ENCODE measurements at regions not wholly inside any gene's neighbourhood (a gene's known extent, or its start where the extent isn't known, plus 50 kb on each side); places are given as distances from the start of the nearest gene placed in this dataset.

- DNase-seq, result no peak
- ChIA-PET POLR2A (no interaction called here), CTCF (no interaction called here)
- H3K9me3 Mint-ChIP-seq, result peaks cover 11% of the 10 kb centered on the region
- H3K4me3 Mint-ChIP-seq, result no peak overlapping the region
- no peaks in the 10 kb centered on the region for H3K4me1 Mint-ChIP-seq
- no peaks in the 10 kb centered on the region for H3K27me3 Mint-ChIP-seq
- no peaks in the 10 kb centered on the region for H3K36me3 Mint-ChIP-seq (ENCODE audit: low read depth)
- H3K27ac Mint-ChIP-seq, result no peak overlapping the region
Observed at GRCh38 chr10:83108565-83109333, 1030.6 kb upstream of the GHITM start.

GRCh38 chr10:83119346-83119745 lies 1020.0 kb upstream of the GHITM start:
- no peaks in the 10 kb centered on the region for H3K36me3 Mint-ChIP-seq (ENCODE audit: low read depth)
- no peak for DNase-seq
- peaks cover 3% of the 10 kb centered on the region for H3K9me3 Mint-ChIP-seq
- no peak overlapping the region for H3K27ac Mint-ChIP-seq
- POLR2A ChIA-PET, result no interaction called here
- no peaks in the 10 kb centered on the region for H3K27me3 Mint-ChIP-seq
- no peak overlapping the region for H3K4me3 Mint-ChIP-seq
- H3K4me1 Mint-ChIP-seq, result no peaks in the 10 kb centered on the region
- CTCF ChIA-PET, result no interaction called here

GRCh38 chr10:83122336-83122735 lies 1017.0 kb upstream of the GHITM start:
- Mint-ChIP-seq H3K36me3 (ENCODE audit: low read depth) (no peaks in the 10 kb centered on the region), H3K4me1 (no peaks in the 10 kb centered on the region), H3K27me3 (no peaks in the 10 kb centered on the region), H3K9me3 (no peaks in the 10 kb centered on the region), H3K27ac (no peak overlapping the region), H3K4me3 (no peak overlapping the region)
- no peak for DNase-seq
- ChIA-PET POLR2A (no interaction called here), CTCF (no interaction called here)

- POLR2A ChIA-PET, result no interaction called here
- Mint-ChIP-seq H3K4me3 (no peak overlapping the region), H3K27me3 (no peaks in the 10 kb centered on the region), H3K27ac (no peak overlapping the region), H3K4me1 (no peaks in the 10 kb centered on the region), H3K36me3 (ENCODE audit: low read depth) (no peaks in the 10 kb centered on the region), H3K9me3 (peaks cover 11% of the 10 kb centered on the region)
- CTCF ChIA-PET, result no interaction called here
- no peak for DNase-seq
Observed at GRCh38 chr10:83127942-83128575, 1011.2 kb upstream of the GHITM start.

- CTCF ChIA-PET, result no interaction called here
- H3K27me3 Mint-ChIP-seq, result no peaks in the 10 kb centered on the region
- no peaks in the 10 kb centered on the region for H3K9me3 Mint-ChIP-seq
- H3K27ac Mint-ChIP-seq, result no peak overlapping the region
- H3K36me3 Mint-ChIP-seq (ENCODE audit: low read depth), result no peaks in the 10 kb centered on the region
- DNase-seq, result no peak
- H3K4me3 Mint-ChIP-seq, result no peak overlapping the region
- POLR2A ChIA-PET, result no interaction called here
- no peaks in the 10 kb centered on the region for H3K4me1 Mint-ChIP-seq
Observed at GRCh38 chr10:83140811-83141210, 998.5 kb upstream of the GHITM start.

GRCh38 chr10:83142074-83142563 lies 997.2 kb upstream of the GHITM start:
- Mint-ChIP-seq H3K27ac (no peak overlapping the region), H3K36me3 (ENCODE audit: low read depth) (no peaks in the 10 kb centered on the region), H3K4me3 (no peak overlapping the region), H3K27me3 (no peaks in the 10 kb centered on the region), H3K4me1 (no peaks in the 10 kb centered on the region), H3K9me3 (no peaks in the 10 kb centered on the region)
- DNase-seq, result no peak
- POLR2A ChIA-PET, result no interaction called here
- CTCF ChIA-PET, result no interaction called here

- ChIA-PET CTCF (no interaction called here), POLR2A (no interaction called here)
- no peaks in the 10 kb centered on the region for H3K27me3 Mint-ChIP-seq
- H3K27ac Mint-ChIP-seq, result no peak overlapping the region
- no peaks in the 10 kb centered on the region for H3K36me3 Mint-ChIP-seq (ENCODE audit: low read depth)
- no peak for DNase-seq
- no peaks in the 10 kb centered on the region for H3K4me1 Mint-ChIP-seq
- no peak overlapping the region for H3K4me3 Mint-ChIP-seq
- H3K9me3 Mint-ChIP-seq, result no peaks in the 10 kb centered on the region
Observed at GRCh38 chr10:83144461-83144860, 994.8 kb upstream of the GHITM start.

GRCh38 chr10:83153714-83154113 lies 985.6 kb upstream of the GHITM start:
- Mint-ChIP-seq H3K27ac (no peak overlapping the region), H3K9me3 (peaks cover 2% of the 10 kb centered on the region), H3K36me3 (ENCODE audit: low read depth) (no peaks in the 10 kb centered on the region), H3K4me3 (no peak overlapping the region), H3K27me3 (no peaks in the 10 kb centered on the region), H3K4me1 (no peaks in the 10 kb centered on the region)
- POLR2A ChIA-PET, result no interaction called here
- CTCF ChIA-PET, result no interaction called here
- no peak for DNase-seq

- no peak for DNase-seq
- Mint-ChIP-seq H3K9me3 (peaks cover 6% of the 10 kb centered on the region), H3K36me3 (ENCODE audit: low read depth) (no peaks in the 10 kb centered on the region), H3K27ac (no peak overlapping the region), H3K4me3 (no peak overlapping the region), H3K27me3 (no peaks in the 10 kb centered on the region), H3K4me1 (no peaks in the 10 kb centered on the region)
- ChIA-PET POLR2A (no interaction called here), CTCF (no interaction called here)
Observed at GRCh38 chr10:83164156-83164555, 975.2 kb upstream of the GHITM start.

GRCh38 chr10:83165265-83165664 lies 974.0 kb upstream of the GHITM start:
- no peak for DNase-seq
- Mint-ChIP-seq H3K4me1 (no peaks in the 10 kb centered on the region), H3K27ac (no peak overlapping the region), H3K9me3 (peaks cover 3% of the 10 kb centered on the region), H3K36me3 (ENCODE audit: low read depth) (no peaks in the 10 kb centered on the region), H3K4me3 (no peak overlapping the region), H3K27me3 (no peaks in the 10 kb centered on the region)
- ChIA-PET POLR2A (no interaction called here), CTCF (no interaction called here)

- Mint-ChIP-seq H3K27ac (no peak overlapping the region), H3K4me1 (no peaks in the 10 kb centered on the region)
Observed at GRCh38 chr10:83166344-83166743, 973.0 kb upstream of the GHITM start.

GRCh38 chr10:83167081-83167480 lies 972.2 kb upstream of the GHITM start:
- DNase-seq, result no peak
- CTCF ChIA-PET, result no interaction called here
- Mint-ChIP-seq H3K36me3 (ENCODE audit: low read depth) (no peaks in the 10 kb centered on the region), H3K27me3 (no peaks in the 10 kb centered on the region), H3K9me3 (peaks cover 3% of the 10 kb centered on the region), H3K4me1 (no peaks in the 10 kb centered on the region), H3K27ac (no peak overlapping the region), H3K4me3 (no peak overlapping the region)
- POLR2A ChIA-PET, result no interaction called here

More at GRCh38 chr10:83166344-83166743, 973.0 kb upstream of the GHITM start:
- Mint-ChIP-seq H3K4me3 (no peak overlapping the region), H3K27me3 (no peaks in the 10 kb centered on the region), H3K36me3 (ENCODE audit: low read depth) (no peaks in the 10 kb centered on the region), H3K9me3 (peaks cover 3% of the 10 kb centered on the region)
- no peak for DNase-seq
- CTCF ChIA-PET, result no interaction called here
- POLR2A ChIA-PET, result no interaction called here

GRCh38 chr10:83176901-83177300 lies 962.4 kb upstream of the GHITM start:
- H3K9me3 Mint-ChIP-seq, result peaks cover 4% of the 10 kb centered on the region
- ChIA-PET CTCF (no interaction called here), POLR2A (no interaction called here)
- DNase-seq, result no peak
- H3K27me3 Mint-ChIP-seq, result no peaks in the 10 kb centered on the region
- H3K36me3 Mint-ChIP-seq (ENCODE audit: low read depth), result no peaks in the 10 kb centered on the region
- H3K4me3 Mint-ChIP-seq, result no peak overlapping the region
- no peaks in the 10 kb centered on the region for H3K4me1 Mint-ChIP-seq
- no peak overlapping the region for H3K27ac Mint-ChIP-seq

- no peak for DNase-seq
- ChIA-PET POLR2A (no interaction called here), CTCF (no interaction called here)
- H3K36me3 Mint-ChIP-seq (ENCODE audit: low read depth), result no peaks in the 10 kb centered on the region
- peaks cover 4% of the 10 kb centered on the region for H3K9me3 Mint-ChIP-seq
- no peak overlapping the region for H3K4me3 Mint-ChIP-seq
- no peak overlapping the region for H3K27ac Mint-ChIP-seq
- no peaks in the 10 kb centered on the region for H3K27me3 Mint-ChIP-seq
- H3K4me1 Mint-ChIP-seq, result no peaks in the 10 kb centered on the region
Observed at GRCh38 chr10:83178526-83178925, 960.8 kb upstream of the GHITM start.
